CD4-positive, alpha-beta T cell (primary cell): ENCODE measurements at regions not wholly inside any gene's neighbourhood (a gene's known extent, or its start where the extent isn't known, plus 50 kb on each side); places are given as distances from the start of the nearest gene placed in this dataset.
A peak's percentile ranks its signal among the peaks of the same experiment; 100 is the strongest.
"Not testable (repeated sequence)": the region's sequence is repeated elsewhere in the genome, so short reads cannot be mapped to it uniquely, and the experiment has no call there.

Experiments
- ATAC-seq: fragments of 200-7000 bp; cut with Tn5 transposase; one replicate; pipeline ENCODE4 v1.10.0; 2022; ENCODE audit warnings: mild to moderate bottlenecking; ENCODE audit not compliant: poor library complexity
- CTCF ChIA-PET: fragments of 350-600 bp; sonication (Branson Sonifier 250); formaldehyde crosslinking; loops from one replicate; lab custom pipeline; 2021; ENCODE audit warnings: antibody characterized with exemption, inconsistent platforms; lab: Charles Lee
- POLR2A ChIA-PET: fragments of 350-600 bp; sonication (Branson Sonifier 250); formaldehyde crosslinking; loops from one replicate; lab custom pipeline; 2021; ENCODE audit warnings: antibody characterized with exemption, inconsistent platforms; lab: Charles Lee
- DNase-seq, 14 experiments: peaks; one replicate each; pipeline ENCODE4 v3.0.0-alpha.2; 2013 to 2020; ENCODE audit warnings: mixed read lengths in 2 of 14
- H3K27ac ChIP-seq, 2 donors: one replicate each; pipeline versions ENCODE4 v1.5.1 to v1.7.0; 2013; ENCODE audit warnings: low read length in 2 of 2, low read depth in 1 of 2, mild to moderate bottlenecking in 1 of 2
- H3K27me3 ChIP-seq, 2 experiments: 1 replicate in 1 of 2; 2 replicates in 1 of 2; pipeline versions ENCODE4 v1.6.1 to v1.7.0; 2013; ENCODE audit warnings: low read length in 2 of 2, control low read depth in 1 of 2, mild to moderate bottlenecking in 1 of 2, moderate library complexity in 1 of 2; ENCODE audit not compliant: insufficient read depth in 2 of 2, control insufficient read depth in 1 of 2
- H3K36me3 ChIP-seq: one replicate; pipeline ENCODE4 v1.6.1; 2013; ENCODE audit warnings: low read length, control low read depth; ENCODE audit not compliant: insufficient read depth
- H3K4me1 ChIP-seq: one replicate; pipeline ENCODE4 v1.6.1; 2013; ENCODE audit warnings: low read length, control low read depth; ENCODE audit not compliant: insufficient read depth
- H3K4me3 ChIP-seq: one replicate; pipeline ENCODE4 v1.5.1; 2013; ENCODE audit warnings: mild to moderate bottlenecking, low read length, moderate library complexity
- H3K9me3 ChIP-seq, 2 experiments: 1 replicate in 1 of 2; 2 replicates in 1 of 2; pipeline versions ENCODE4 v1.6.1 to v1.7.0; 2013; ENCODE audit warnings: low read length in 2 of 2, mild to moderate bottlenecking in 2 of 2, control low read depth in 1 of 2, moderate library complexity in 1 of 2; ENCODE audit not compliant: control insufficient read depth in 1 of 2, insufficient read depth in 1 of 2
- H3K27ac Mint-ChIP-seq: one replicate; pipeline ENCODE4 v1.8.0; 2020; ENCODE audit warnings: mixed read lengths
- H3K27me3 Mint-ChIP-seq: one replicate; pipeline ENCODE4 v1.8.0; 2021; ENCODE audit warnings: mixed read lengths
- H3K36me3 Mint-ChIP-seq: one replicate; pipeline ENCODE4 v1.8.0; 2021; ENCODE audit warnings: low read depth, mixed read lengths
- H3K4me1 Mint-ChIP-seq: one replicate; pipeline ENCODE4 v1.8.0; 2021; ENCODE audit warnings: low read depth, mixed read lengths
- H3K4me3 Mint-ChIP-seq: one replicate; pipeline ENCODE4 v1.8.0; 2020; ENCODE audit warnings: mild to moderate bottlenecking, mixed read lengths
- H3K9me3 Mint-ChIP-seq: one replicate; pipeline ENCODE4 v1.8.0; 2020; ENCODE audit warnings: mixed read lengths
- intact Hi-C, 2 experiments: fragments of 100-400 bp; cut with DNase I in 1 of 2; cut with micrococcal nuclease in 1 of 2; formaldehyde crosslinking; loops; one replicate each; pipeline versions ENCODE4 v1.15.1 to v1.9.0; 2023 to 2025; cut with DNase I, micrococcal nuclease

DNA sequence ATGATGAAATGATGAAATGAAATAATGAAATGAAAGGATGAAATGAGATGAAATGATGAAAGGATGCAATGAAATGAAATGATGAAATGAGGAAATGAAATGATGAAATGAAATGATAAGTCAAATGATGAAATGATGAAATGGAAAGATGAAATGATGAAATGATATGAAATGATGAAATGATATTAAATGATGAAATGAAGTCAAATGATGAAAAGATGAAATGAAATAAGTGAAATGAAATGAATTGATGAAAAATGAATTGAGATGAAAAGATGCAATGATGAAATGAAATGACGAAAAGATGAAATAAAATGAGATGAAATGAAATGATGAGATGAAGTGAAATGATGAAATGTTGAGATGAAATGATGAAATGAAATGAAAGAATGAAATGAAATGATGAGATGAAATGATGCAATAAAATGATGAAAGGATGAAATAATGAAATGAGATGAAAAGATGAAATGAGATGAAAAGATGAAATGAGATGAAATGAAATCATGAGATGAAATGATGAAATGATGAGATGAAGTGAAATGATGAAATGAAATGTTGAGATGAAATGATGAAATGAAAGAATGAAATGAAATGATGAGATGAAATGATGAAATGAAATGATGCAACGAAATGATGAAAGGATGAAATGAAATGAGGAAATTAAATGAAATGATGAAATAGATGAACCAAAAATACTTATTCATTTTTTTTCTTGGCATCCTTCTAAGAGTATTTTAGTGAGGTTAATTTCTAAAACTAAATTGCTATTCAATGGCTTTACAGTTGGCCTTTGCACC, 139.8 kb upstream of the ERV3-1 start:
- H3K27ac ChIP-seq, H3K4me1 ChIP-seq, H3K4me3 ChIP-seq, H3K36me3 Mint-ChIP-seq, H3K9me3 ChIP-seq, CTCF ChIA-PET, POLR2A ChIA-PET, ATAC-seq, H3K27ac Mint-ChIP-seq, H3K9me3 Mint-ChIP-seq, H3K27me3 Mint-ChIP-seq, H3K36me3 ChIP-seq, H3K27me3 ChIP-seq, H3K4me1 Mint-ChIP-seq, H3K4me3 Mint-ChIP-seq, DNase-seq, intact Hi-C loops: not testable (repeated sequence)

DNA sequence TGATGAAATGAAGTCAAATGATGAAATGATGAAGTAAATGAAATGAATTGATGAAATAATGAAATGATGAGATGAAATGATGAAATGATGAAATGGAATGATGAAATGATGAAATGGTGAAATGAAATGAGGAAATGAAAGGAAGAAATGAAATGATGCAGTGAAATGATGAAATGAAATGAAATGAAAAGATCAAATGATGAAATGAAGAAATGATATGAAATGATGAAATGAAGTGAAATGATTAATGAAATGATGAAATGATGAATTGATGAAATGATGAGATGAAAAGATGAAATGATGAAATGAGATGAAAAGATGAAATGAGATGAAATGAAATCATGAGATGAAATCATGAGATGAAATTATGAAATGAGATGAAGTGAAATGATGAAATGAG, 139.2 kb upstream of the ERV3-1 start:
- H3K36me3 Mint-ChIP-seq, H3K4me3 Mint-ChIP-seq, H3K27ac Mint-ChIP-seq, CTCF ChIA-PET, H3K36me3 ChIP-seq, DNase-seq, H3K4me3 ChIP-seq, H3K9me3 ChIP-seq, H3K4me1 Mint-ChIP-seq, POLR2A ChIA-PET, H3K9me3 Mint-ChIP-seq, ATAC-seq, H3K27me3 Mint-ChIP-seq, H3K27me3 ChIP-seq, intact Hi-C loops, H3K27ac ChIP-seq, H3K4me1 ChIP-seq: not testable (repeated sequence)

DNA sequence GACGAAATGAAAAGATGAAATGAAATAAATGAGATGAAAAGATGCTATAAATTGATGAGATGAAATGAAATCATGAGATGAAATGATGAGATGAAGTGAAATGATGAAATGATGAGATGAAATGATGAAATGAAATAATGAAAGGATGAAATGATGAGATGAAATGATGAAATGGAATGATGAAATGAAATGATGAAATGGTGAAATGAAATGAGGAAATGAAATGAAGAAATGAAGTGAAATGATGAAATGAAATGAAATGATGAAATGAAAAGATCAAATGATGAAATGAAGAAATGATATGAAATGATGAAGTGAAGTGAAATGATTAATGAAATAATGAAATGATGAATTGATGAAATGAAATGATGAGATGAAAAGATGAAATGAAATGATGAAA, 138.5 kb upstream of the ERV3-1 start:
- H3K27me3 ChIP-seq, DNase-seq, H3K9me3 ChIP-seq, H3K4me3 Mint-ChIP-seq, H3K4me3 ChIP-seq, intact Hi-C loops, H3K4me1 Mint-ChIP-seq, CTCF ChIA-PET, H3K36me3 ChIP-seq, H3K4me1 ChIP-seq, H3K27ac ChIP-seq, H3K36me3 Mint-ChIP-seq, H3K27ac Mint-ChIP-seq, POLR2A ChIA-PET, H3K27me3 Mint-ChIP-seq, H3K9me3 Mint-ChIP-seq, ATAC-seq: not testable (repeated sequence)

DNA sequence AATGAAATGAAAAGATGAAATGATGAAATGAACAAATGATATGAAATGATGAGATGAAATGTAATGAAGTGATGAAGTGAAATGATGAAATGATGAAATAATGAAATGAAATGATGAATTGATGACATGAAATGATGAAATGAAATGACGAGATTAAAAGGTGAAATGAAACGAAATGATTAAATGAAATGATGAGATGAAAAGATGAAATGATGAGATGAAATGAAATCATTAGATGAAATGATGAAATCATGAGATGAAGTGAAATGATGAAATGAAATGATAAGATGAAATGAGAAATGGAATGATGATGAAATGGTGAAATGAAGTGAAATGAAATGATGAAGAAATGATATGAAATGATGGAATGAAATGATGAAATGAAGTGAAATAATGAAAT, 138.1 kb upstream of the ERV3-1 start:
- H3K9me3 Mint-ChIP-seq, H3K27ac Mint-ChIP-seq, H3K36me3 Mint-ChIP-seq, H3K27ac ChIP-seq, H3K4me3 ChIP-seq, CTCF ChIA-PET, H3K9me3 ChIP-seq, H3K4me1 Mint-ChIP-seq, H3K27me3 Mint-ChIP-seq, POLR2A ChIA-PET, intact Hi-C loops, DNase-seq, H3K4me3 Mint-ChIP-seq, ATAC-seq, H3K36me3 ChIP-seq, H3K4me1 ChIP-seq, H3K27me3 ChIP-seq: not testable (repeated sequence)

DNA sequence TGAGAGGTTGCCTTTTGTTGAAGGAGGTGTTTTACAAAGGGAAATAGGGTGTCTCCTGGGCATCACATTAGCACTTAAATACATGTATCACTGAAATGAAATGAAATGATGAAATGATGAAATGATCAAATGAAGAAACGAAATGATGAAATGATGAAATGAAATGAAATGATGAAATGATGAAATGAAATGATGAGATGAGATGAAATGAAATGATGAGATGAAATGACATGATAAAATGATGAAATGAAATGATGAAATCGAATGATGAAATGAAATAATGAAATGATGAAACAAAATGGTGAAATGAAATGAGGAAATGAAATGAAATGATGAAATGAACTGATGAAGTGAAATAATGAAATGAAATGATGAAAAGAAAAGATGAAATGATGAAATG, 137.6 kb upstream of the ERV3-1 start:
- DNase-seq, H3K36me3 Mint-ChIP-seq, H3K4me1 ChIP-seq, H3K4me1 Mint-ChIP-seq, intact Hi-C loops, H3K27me3 Mint-ChIP-seq, H3K4me3 ChIP-seq, CTCF ChIA-PET, H3K27me3 ChIP-seq, H3K4me3 Mint-ChIP-seq, ATAC-seq, H3K27ac Mint-ChIP-seq, H3K27ac ChIP-seq, H3K9me3 ChIP-seq, H3K36me3 ChIP-seq, POLR2A ChIA-PET, H3K9me3 Mint-ChIP-seq: not testable (repeated sequence)

DNA sequence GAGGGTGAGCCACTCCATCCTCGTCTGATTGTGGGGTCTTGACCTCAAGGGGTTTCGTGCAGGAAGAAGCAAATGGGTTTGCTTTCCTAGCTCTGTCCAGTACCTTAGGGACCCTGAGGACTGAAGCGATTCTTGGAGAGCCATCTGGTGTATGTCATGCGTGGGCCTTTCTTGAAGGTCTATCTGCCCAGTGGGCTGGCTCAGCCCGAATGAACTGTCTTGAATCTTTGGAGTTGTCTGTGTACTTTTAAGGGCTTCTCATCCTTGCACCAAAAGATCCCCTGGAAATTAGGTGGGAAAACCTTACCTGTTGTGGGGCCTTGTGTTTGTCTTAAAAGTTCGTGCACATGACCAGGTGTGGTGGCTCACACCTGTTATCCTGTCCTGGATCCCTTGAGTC, 135.4 kb upstream of the ERV3-1 start:
- DNase-seq, H3K9me3 Mint-ChIP-seq: not testable (repeated sequence)

DNA sequence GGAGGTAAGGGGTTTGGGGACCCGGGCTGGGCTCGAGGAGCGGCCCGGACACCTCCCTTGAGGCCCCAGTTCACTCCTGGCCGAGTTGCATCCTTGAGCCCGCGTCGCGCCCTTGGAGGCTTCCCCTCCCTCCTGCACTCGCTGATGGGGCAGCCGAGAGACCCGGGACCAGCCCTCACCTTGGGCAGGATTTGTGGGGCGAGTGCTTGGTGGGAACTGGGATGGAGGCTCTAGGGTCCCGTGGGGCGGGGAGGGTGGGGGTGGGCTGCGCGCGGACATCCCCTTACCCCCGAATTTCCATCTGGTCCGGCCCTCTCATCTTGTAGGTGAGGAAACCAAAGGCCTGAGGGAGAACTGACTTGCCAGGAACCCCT, 134.9 kb upstream of the ERV3-1 start:
- CTCF ChIA-PET, ATAC-seq, intact Hi-C loops, POLR2A ChIA-PET, H3K4me1 ChIP-seq, H3K4me3 ChIP-seq, H3K9me3 Mint-ChIP-seq, H3K36me3 ChIP-seq, H3K27ac Mint-ChIP-seq, H3K36me3 Mint-ChIP-seq, H3K27ac ChIP-seq, H3K27me3 ChIP-seq, H3K4me1 Mint-ChIP-seq, H3K27me3 Mint-ChIP-seq, H3K9me3 ChIP-seq, H3K4me3 Mint-ChIP-seq: not testable (repeated sequence)
- DNase-seq = peak in 1 of 14 experiments; percentile 3

More for the DNA sequence above, 135.4 kb upstream of the ERV3-1 start:
- H3K9me3 ChIP-seq, H3K4me1 ChIP-seq, H3K36me3 Mint-ChIP-seq, ATAC-seq, H3K4me1 Mint-ChIP-seq, CTCF ChIA-PET, intact Hi-C loops, H3K27ac Mint-ChIP-seq, H3K4me3 Mint-ChIP-seq, POLR2A ChIA-PET, H3K36me3 ChIP-seq, H3K4me3 ChIP-seq, H3K27me3 ChIP-seq, H3K27ac ChIP-seq, H3K27me3 Mint-ChIP-seq: not testable (repeated sequence)
